ENCODE measurements at regions not wholly inside any gene's neighbourhood (a gene's known extent, or its start where the extent isn't known, plus 50 kb on each side); places are given as distances from the start of the nearest gene placed in this dataset.

DNA sequence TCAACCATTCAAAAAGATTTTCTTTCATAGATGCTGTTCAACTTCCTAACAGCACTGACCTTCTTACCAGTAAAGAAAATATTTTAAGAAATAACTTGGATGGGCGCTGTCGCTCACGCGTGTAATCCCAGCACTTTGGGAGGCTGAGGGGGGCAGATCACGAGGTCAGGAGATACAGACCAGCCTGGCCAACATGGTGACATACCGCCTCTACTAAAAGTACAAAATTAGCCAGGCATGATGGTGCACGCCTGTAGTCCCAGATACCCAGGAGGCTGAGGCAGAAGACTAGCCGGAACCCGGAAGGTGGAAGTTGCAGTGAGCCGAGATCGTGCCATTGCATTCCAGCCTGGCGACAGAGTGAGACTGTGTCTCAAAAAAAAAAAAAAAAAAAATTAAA is 865.7 kb upstream of the SLC10A2 start:
- TF ChIP-seq ZNF140 (tag by site-specific recombination; IDR thresholded peaks at IDR 0.05) (no peak), ZNF24 (tag by site-specific recombination; IDR thresholded peaks at IDR 0.05) (no peak)
